ENCODE measurements at regions not wholly inside any gene's neighbourhood (a gene's known extent, or its start where the extent isn't known, plus 50 kb on each side); places are given as distances from the start of the nearest gene placed in this dataset.
A peak's percentile ranks its signal among the peaks of the same experiment; 100 is the strongest.

DNA sequence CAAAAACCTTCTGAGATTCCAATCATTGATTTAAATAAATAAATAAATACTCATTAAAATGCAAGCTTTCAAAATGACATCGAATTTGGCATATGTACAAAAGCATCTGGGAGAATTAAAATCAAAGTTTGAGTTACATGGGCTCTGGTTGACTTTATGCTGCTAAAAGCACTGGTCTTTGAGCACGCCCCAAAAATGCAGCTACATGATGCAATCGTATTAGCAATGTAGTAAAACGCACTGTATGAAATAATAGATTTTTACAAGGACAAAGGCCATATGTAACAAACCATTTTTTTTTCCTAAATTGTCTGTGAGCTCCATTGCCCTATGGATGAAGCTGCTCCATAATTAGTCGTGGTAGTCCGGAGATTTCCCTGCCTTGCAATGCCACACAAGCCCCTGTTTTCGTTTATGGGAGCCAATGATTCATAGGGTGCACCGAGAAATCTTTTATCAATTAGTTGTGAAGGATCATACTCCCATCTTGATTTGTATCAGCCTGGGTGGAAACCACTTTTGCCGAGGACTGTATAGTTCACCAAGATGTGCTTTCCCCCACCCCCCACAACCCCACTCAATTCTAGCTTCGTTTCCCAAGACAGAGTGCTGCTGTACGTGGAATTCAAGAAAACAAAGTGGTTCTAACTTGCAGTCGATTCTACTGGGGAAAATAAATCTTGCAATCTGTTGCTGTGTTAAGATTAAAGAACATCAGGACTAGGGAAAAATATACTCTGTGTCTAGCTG lies 268.4 kb downstream of the IRS1 start:
- DNase-seq (ENCODE audit: low read depth, low spot score) = no peak

DNA sequence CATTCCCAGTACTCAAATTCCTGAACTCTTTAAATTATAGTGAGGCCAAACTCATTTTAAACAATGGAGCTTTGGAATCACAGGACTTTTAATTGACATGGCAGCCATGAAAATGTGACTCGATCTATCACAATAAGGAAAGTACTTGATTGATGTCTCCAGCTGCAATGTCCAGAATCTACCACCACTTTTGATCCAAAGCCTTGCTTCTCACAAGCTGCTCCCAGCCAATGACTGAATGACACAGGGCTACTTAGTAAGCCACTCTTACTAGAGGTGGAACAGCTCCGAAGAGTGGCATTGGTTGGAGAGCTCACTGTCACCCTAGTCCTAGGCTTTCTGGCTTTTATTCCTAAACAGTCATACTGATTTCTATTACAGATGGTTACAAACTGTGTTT lies 270.1 kb downstream of the IRS1 start:
- no peak for DNase-seq (ENCODE audit: low read depth, low spot score)

GRCh38 chr2:226526716-226527115 lies 272.9 kb downstream of the IRS1 start:
- no peak for DNase-seq (ENCODE audit: low read depth, low spot score)

GRCh38 chr2:226524381-226524843 lies 275.2 kb downstream of the IRS1 start:
- no peak for DNase-seq (ENCODE audit: low read depth, low spot score)

GRCh38 chr2:226520723-226521122 lies 278.9 kb downstream of the IRS1 start:
- DNase-seq (ENCODE audit: low read depth, low spot score) = no peak

DNA sequence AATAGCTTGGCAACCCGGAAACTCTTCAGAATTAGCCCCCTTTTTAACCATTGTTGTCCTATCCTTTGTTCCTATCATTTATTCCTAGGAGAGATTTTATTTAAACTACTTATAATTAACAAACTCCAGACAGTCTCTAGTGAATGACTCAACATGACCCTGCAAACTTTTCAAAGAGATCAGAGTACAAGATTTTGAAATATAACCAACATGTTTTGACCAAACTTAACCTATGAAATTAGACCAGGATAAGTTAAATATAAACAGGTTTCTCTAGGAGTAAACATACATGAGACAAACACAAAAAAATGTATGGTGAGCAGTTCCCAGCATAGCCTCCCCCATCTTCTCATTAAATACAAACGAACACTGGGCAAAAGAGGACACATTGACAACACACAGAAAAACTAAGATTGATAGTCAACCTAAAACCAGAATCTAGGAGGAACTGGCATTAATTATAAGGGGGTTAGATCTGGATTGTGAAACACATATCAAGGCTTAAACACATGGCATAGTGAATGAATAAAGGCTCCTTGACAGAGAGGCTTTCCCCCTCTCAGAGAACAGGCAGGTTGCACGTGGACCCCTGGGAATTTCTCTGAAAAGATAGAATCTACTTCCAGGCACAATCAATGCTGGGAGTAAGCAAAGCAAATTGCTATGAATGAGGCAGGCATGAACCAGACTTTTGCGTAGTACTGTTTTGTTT lies 284.1 kb downstream of the IRS1 start:
- no peak for DNase-seq (ENCODE audit: low read depth, low spot score)

GRCh38 chr2:226514895-226515294 lies 284.7 kb downstream of the IRS1 start:
- DNase-seq (ENCODE audit: low read depth, low spot score) = no peak

DNA sequence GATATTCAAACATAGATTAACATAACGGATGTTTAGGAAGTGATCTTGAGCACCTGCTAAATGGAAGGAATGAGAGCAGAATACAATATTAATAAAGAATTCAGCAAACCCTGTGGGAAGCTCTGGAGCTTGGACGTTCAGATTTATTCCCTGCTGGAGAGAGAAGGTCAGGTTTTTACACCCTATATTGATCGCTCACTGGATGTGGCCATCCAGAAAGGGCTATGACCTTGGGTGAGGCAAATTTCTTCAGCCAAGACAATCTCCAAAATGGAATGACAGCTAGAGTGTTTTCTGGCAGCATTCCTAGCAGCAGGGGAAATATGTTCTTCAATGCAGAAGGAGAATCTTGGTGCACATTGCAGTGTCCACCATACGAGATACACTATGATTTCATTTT lies 288.3 kb downstream of the IRS1 start:
- no peak for DNase-seq (ENCODE audit: low read depth, low spot score)

- DNase-seq (ENCODE audit: low read depth, low spot score) = no peak
These were observed 290.9 kb downstream of the IRS1 start for GRCh38 chr2:226508683-226509082.

DNA sequence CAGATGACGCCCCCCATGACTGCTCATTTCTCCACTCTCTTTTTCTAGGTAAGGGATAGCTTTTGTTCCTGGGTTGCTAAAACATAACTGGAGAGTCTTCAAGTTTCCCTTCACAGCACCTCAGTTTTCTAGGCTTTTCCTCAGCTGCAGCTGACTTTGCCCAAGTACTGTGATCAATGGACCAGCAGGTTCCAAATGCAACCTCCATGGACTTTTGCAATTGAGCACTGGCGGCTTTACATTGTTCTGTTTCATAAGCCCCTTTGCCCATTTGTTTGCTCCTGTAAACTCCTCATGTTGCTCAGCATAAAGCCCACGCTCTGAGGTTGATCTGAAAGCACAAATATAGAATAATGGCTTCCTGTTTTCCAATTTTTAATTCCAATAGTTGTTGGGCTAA lies 291.6 kb downstream of the IRS1 start:
- no peak for DNase-seq (ENCODE audit: low read depth, low spot score)

GRCh38 chr2:226497146-226497909 lies 302.3 kb downstream of the IRS1 start:
- no peak for DNase-seq (ENCODE audit: low read depth, low spot score)

GRCh38 chr2:226496273-226496550 lies 303.4 kb downstream of the IRS1 start:
- DNase-seq (ENCODE audit: low read depth, low spot score) = no peak

DNA sequence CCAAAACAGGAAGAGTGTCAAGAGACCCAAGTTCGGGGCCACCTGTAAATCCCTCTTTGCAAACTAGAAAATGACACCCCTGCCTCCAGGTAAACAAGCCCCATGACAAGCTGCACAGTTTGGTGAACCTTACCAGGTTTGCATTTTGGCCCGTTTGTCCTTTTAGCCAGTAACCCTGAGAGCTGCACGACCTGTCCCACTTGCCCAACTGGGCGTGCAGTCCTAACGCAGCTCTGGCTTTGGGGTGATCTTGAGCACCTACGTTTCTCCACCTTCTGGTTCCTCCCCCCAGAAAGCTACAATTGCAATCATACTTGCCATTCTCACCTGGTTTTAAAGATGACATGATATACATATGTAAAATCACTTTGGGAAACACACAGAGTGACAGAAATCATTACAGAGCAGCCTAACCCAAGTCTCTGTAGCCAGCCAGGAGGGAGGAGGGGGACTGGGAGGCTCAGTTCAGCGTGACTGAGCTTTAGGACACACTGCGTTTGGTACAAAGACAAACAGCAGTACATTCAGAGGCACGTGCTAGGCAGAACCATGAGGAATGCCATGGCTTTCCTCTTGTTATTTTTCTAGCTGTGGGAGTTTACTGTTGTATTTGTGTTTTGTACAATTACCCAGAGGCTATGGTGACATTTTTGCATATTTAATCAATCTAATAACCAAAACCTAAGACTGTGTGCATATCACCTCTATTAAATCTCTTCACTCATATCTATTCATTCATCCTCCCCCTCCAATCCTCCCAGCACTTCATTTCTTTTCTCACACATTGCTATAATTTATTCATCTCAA lies 304.0 kb downstream of the IRS1 start:
- DNase-seq (ENCODE audit: low read depth, low spot score) = no peak

DNA sequence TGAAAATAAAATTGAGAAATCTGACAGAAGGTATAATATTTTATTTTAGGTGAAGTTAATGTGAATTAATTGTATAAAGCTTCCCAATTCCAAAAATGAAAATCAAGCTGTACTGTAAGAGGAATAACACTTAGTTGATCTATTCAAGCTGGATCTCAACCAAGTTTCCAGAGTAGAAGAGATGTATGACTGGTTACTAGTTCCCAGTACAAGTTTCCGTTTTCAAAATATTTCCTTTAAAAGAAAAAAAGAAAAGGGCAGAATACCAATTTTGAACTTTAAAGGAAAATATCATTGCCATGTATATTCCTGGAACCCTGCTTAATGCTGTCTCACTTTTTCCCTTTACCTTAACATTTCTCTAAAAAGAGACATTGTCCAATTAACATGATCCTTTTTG lies 308.5 kb downstream of the IRS1 start:
- DNase-seq (ENCODE audit: low read depth, low spot score) = no peak

DNA sequence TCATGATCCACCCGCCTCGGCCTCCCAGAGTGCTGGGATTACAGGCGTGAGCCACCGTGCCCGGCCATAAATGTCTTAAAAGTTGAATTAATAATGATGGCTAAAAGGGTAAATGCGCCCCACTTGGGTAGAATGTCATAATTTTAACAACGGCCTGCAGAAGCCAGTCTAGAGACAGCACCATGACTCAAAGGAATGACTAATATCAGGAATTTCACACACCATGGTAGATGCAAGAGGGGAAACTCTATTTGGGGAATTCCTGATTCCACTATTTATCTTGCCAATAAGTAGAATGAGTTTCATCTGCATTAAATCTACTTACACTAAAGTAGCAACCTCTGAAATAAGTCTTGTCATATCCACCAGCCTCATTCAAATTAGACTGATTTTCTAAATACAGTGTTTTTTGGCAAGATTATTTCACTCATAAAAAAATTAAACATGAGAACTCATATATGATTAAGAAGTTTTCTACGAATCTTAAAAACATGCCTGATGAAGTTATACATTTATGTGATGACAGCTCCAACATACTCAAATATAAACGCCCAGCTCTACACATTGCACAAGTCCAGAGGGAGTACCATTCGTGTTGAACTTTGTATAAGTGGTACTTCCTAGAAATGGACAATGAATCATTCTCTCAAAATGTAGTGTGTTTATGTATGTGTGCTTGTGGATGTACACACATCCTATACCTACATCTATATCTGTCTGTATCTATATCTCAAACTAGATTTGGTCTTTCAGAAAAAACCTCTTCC lies 309.7 kb downstream of the IRS1 start:
- no peak for DNase-seq (ENCODE audit: low read depth, low spot score)

DNA sequence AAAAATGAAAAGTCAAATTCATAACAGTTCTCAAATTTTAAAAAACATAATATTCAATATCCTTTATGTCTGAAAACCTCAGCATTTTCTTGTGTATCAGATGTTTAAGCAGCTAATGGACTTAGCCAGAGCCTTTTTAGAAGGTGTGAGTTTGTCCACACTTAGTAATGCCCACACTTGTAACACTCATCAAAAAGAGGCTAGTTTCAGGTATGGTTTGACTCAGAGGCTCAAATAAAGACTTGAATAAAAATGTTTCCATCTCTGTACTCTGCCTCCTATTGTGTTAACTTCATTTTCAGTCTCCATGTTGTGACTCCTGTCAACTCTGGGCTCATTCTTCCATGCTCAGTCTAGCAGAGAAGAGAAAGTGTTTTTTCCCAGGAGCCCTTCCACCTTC lies 311.6 kb downstream of the IRS1 start:
- DNase-seq (ENCODE audit: low read depth, low spot score) = no peak

DNA sequence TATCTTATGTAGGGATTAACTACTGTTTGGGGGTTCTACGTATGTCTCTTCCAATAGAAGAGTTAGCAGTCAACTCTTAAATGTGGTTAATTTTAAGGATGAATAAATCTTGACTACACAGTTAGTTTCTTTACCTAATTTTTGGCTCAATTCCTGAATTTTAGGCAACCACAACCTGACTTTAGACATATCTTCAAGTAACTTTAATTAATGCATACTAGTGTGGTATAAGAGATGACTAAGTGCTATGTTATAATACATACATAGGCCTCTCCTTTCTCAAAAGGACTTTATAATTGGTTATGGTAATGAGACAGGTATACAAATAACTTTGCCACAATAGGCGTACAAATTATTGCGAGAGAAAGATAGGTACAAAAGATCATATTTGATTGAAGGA lies 312.0 kb downstream of the IRS1 start:
- DNase-seq (ENCODE audit: low read depth, low spot score) = no peak

GRCh38 chr2:226483745-226484619 lies 315.6 kb downstream of the IRS1 start:
- peak; percentile 90 for DNase-seq (ENCODE audit: low read depth, low spot score)

DNA sequence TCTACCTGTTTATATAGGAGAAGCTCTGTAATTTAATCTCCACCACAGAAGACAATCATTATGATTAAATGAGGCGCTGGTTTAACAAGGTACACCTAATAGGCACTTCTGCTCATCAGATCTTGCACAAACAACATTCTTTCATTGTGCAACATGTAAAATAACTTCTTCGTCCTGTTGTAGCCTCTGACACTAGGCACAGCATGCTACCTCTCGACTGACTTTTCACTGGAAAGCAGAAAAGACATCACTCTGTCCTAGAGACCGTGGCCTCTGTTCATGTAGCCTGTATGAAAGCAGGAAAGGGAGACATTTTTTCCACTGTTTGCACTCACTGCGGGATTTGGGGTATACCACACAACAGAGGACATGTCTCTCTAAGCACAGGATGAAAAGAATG lies 316.5 kb downstream of the IRS1 start:
- no peak for DNase-seq (ENCODE audit: low read depth, low spot score)

Data from iPS DF 19.7 (cell line).